ENCODE measurements at regions not wholly inside any gene's neighbourhood (a gene's known extent, or its start where the extent isn't known, plus 50 kb on each side); places are given as distances from the start of the nearest gene placed in this dataset.

DNA sequence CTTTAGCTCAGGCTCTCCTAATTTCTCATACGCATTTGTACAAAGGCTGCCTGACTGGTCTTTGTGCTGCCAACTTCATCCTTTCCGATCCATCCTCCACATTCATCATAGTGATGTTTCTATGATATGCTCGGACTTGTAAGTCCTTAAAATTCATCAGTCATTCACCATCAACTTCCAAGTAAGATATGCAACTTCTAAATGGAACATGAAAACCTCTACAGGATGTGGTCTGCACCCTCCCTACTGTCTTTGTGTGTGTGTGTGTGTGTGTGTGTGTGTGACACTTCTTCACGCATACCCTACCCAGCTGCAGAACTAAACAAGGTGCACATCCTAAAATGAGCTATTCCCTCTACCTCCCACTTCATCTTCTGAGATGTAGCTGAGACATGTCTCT is 397.9 kb upstream of the NR5A2 start:
- Histone ChIP-seq H3K9me3 (ENCODE audit: control insufficient read depth in 2 of 3, insufficient read depth in 1 of 3, low read length in 3 of 3) (no peaks in the 10 kb centered on the region), H3K4me3 (ENCODE audit: low read length in 3 of 3) (no peak overlapping the region), H3K9ac (ENCODE audit: low read length in 3 of 3) (no peak overlapping the region), H3K36me3 (ENCODE audit: control insufficient read depth in 2 of 3, insufficient read depth in 3 of 3, low read length in 3 of 3) (no peaks in the 10 kb centered on the region), H3K4me1 (ENCODE audit: control insufficient read depth in 2 of 3, insufficient read depth in 2 of 3, low read depth in 1 of 3, low read length in 3 of 3) (no peaks in the 10 kb centered on the region), H3K27ac (ENCODE audit: low read depth in 2 of 2, low read length in 2 of 2) (no peak overlapping the region), H3K27me3 (ENCODE audit: control insufficient read depth, insufficient read depth, low read length) (no peaks in the 10 kb centered on the region)
- DNase-seq (no peak), FAIRE-seq (no peak)
- TF ChIP-seq, protein P1, sequence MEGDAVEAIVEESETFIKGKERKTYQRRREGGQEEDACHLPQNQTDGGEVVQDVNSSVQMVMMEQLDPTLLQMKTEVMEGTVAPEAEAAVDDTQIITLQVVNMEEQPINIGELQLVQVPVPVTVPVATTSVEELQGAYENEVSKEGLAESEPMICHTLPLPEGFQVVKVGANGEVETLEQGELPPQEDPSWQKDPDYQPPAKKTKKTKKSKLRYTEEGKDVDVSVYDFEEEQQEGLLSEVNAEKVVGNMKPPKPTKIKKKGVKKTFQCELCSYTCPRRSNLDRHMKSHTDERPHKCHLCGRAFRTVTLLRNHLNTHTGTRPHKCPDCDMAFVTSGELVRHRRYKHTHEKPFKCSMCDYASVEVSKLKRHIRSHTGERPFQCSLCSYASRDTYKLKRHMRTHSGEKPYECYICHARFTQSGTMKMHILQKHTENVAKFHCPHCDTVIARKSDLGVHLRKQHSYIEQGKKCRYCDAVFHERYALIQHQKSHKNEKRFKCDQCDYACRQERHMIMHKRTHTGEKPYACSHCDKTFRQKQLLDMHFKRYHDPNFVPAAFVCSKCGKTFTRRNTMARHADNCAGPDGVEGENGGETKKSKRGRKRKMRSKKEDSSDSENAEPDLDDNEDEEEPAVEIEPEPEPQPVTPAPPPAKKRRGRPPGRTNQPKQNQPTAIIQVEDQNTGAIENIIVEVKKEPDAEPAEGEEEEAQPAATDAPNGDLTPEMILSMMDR (IDR thresholded peaks at IDR 0.05; ENCODE audit: borderline replicate concordance, extremely low read depth, insufficient read depth), result no peak
- intact Hi-C loops (cut with DNase I), result no loop called here

DNA sequence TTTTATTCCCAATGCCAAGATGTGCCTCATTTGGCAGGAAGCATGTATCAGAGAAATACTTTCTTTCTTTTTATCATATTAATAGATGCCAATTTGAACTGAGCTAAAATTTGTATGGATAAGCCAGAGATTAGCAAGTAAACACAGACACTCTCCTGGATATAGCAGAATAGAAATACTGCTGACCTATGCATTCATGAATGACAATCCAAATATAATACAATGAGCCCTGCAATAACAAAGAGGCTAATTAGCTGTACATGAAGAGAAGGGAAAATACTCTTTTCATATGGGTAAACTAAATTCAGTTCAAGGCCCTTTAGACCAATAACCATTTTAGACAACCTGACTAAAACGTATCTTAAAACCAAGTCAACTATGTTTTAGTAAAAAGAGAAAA is 388.1 kb upstream of the NR5A2 start:
- H3K9ac ChIP-seq (ENCODE audit: low read length in 3 of 3), result no peak overlapping the region
- intact Hi-C loops (cut with DNase I), result no loop called here
- no peak overlapping the region for H3K27ac ChIP-seq (ENCODE audit: low read depth in 2 of 2, low read length in 2 of 2)
- H3K4me1 ChIP-seq (ENCODE audit: control insufficient read depth in 2 of 3, insufficient read depth in 2 of 3, low read depth in 1 of 3, low read length in 3 of 3), result no peaks in the 10 kb centered on the region
- FAIRE-seq (no peak), DNase-seq (no peak)
- TF ChIP-seq, protein P1 (IDR thresholded peaks at IDR 0.05; ENCODE audit: borderline replicate concordance, extremely low read depth, insufficient read depth), result no peak
- H3K36me3 ChIP-seq (ENCODE audit: control insufficient read depth in 2 of 3, insufficient read depth in 3 of 3, low read length in 3 of 3), result no peaks in the 10 kb centered on the region
- no peak overlapping the region for H3K4me3 ChIP-seq (ENCODE audit: low read length in 3 of 3)
- H3K9me3 ChIP-seq (ENCODE audit: control insufficient read depth in 2 of 3, insufficient read depth in 1 of 3, low read length in 3 of 3), result no peaks in the 10 kb centered on the region
- H3K27me3 ChIP-seq (ENCODE audit: control insufficient read depth, insufficient read depth, low read length), result no peaks in the 10 kb centered on the region

DNA sequence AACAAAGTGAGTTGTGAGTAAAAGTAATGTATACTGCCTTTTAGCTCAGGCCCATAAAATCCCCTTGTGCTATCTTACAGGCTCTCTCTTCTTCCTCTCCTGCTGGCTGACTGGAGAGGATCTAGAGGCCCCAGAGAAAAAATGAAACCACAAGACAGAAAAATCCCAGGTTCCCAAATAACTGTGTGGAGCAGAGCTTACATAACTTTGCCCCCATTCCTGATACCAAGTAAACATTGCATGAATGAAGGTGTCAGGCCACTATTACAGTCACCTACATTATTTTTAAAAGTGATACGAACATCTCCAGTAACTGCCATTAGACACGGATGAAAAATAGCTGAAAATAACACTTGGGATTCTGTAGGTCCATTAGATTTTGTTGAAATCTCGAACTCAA is 386.0 kb upstream of the NR5A2 start:
- Histone ChIP-seq H3K4me3 (ENCODE audit: low read length in 3 of 3) (no peak overlapping the region), H3K4me1 (ENCODE audit: control insufficient read depth in 2 of 3, insufficient read depth in 2 of 3, low read depth in 1 of 3, low read length in 3 of 3) (no peaks in the 10 kb centered on the region), H3K36me3 (ENCODE audit: control insufficient read depth in 2 of 3, insufficient read depth in 3 of 3, low read length in 3 of 3) (no peaks in the 10 kb centered on the region), H3K9ac (ENCODE audit: low read length in 3 of 3) (no peak overlapping the region), H3K27me3 (ENCODE audit: control insufficient read depth, insufficient read depth, low read length) (no peaks in the 10 kb centered on the region), H3K27ac (ENCODE audit: low read depth in 2 of 2, low read length in 2 of 2) (no peak overlapping the region), H3K9me3 (ENCODE audit: control insufficient read depth in 2 of 3, insufficient read depth in 1 of 3, low read length in 3 of 3) (no peaks in the 10 kb centered on the region)
- TF ChIP-seq, protein P1 (IDR thresholded peaks at IDR 0.05; ENCODE audit: borderline replicate concordance, extremely low read depth, insufficient read depth), result no peak
- FAIRE-seq (no peak), DNase-seq (no peak)
- intact Hi-C loops (cut with DNase I), result no loop called here

DNA sequence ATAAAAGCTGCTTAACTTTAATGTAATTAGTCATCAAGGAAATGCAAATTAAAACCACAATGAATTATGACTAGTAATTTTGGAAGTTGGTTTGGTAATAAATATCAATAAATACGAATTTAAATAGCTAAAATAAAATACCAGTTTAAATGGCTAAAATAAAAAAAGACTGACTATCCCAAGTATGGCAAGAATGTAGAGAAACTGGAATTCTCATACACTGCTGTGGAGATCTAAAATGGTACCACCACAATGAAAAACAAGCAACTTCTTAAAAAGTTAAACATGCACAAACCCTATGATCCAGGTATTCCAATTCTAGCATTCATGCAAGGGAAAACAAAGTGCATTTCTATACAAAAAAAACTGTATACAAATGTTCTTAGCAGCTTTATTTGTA is 382.6 kb upstream of the NR5A2 start:
- Histone ChIP-seq H3K9ac (ENCODE audit: low read length in 3 of 3) (no peak overlapping the region), H3K4me3 (ENCODE audit: low read length in 3 of 3) (no peak overlapping the region), H3K4me1 (ENCODE audit: control insufficient read depth in 2 of 3, insufficient read depth in 2 of 3, low read depth in 1 of 3, low read length in 3 of 3) (no peaks in the 10 kb centered on the region), H3K9me3 (ENCODE audit: control insufficient read depth in 2 of 3, insufficient read depth in 1 of 3, low read length in 3 of 3) (no peaks in the 10 kb centered on the region), H3K27me3 (ENCODE audit: control insufficient read depth, insufficient read depth, low read length) (no peaks in the 10 kb centered on the region), H3K36me3 (ENCODE audit: control insufficient read depth in 2 of 3, insufficient read depth in 3 of 3, low read length in 3 of 3) (no peaks in the 10 kb centered on the region), H3K27ac (ENCODE audit: low read depth in 2 of 2, low read length in 2 of 2) (no peak overlapping the region)
- no peak for DNase-seq
- TF ChIP-seq, protein P1 (IDR thresholded peaks at IDR 0.05; ENCODE audit: borderline replicate concordance, extremely low read depth, insufficient read depth), result no peak
- no peak for FAIRE-seq
- intact Hi-C loops (cut with DNase I), result no loop called here

Measured in kidney (tissue), 13 donors.